NB4 (cell line): ENCODE measurements at regions not wholly inside any gene's neighbourhood (a gene's known extent, or its start where the extent isn't known, plus 50 kb on each side); places are given as distances from the start of the nearest gene placed in this dataset.

Experiments used
- DNase-seq: peaks from one replicate; pipeline ENCODE4 v3.0.0; 2010; ENCODE audit warnings: low read depth
- H3K4me3 ChIP-seq: one replicate; pipeline ENCODE4 v1.5.1; 2011; ENCODE audit warnings: mild to moderate bottlenecking, low read depth, low read length, moderate library complexity
- MYC ChIP-seq: IDR thresholded peaks from 2 replicates; pipeline ENCODE4 v1.6.1; 2011; ENCODE audit warnings: low read depth, low read length
- POLR2A ChIP-seq: IDR thresholded peaks from 2 replicates; pipeline ENCODE4 v1.6.1; 2011; ENCODE audit warnings: mild to moderate bottlenecking; ENCODE audit not compliant: insufficient read length; ENCODE audit errors: extremely low read depth
- TF ChIP-seq, protein P1 (sequence below): IDR thresholded peaks from one replicate; pipeline ENCODE4 v1.5.1; 2012; ENCODE audit warnings: low read depth, low read length
- TF ChIP-seq, protein P2 (sequence below): IDR thresholded peaks from 2 replicates; pipeline ENCODE4 v1.6.1; 2011; ENCODE audit warnings: low read depth, low read length

DNA sequence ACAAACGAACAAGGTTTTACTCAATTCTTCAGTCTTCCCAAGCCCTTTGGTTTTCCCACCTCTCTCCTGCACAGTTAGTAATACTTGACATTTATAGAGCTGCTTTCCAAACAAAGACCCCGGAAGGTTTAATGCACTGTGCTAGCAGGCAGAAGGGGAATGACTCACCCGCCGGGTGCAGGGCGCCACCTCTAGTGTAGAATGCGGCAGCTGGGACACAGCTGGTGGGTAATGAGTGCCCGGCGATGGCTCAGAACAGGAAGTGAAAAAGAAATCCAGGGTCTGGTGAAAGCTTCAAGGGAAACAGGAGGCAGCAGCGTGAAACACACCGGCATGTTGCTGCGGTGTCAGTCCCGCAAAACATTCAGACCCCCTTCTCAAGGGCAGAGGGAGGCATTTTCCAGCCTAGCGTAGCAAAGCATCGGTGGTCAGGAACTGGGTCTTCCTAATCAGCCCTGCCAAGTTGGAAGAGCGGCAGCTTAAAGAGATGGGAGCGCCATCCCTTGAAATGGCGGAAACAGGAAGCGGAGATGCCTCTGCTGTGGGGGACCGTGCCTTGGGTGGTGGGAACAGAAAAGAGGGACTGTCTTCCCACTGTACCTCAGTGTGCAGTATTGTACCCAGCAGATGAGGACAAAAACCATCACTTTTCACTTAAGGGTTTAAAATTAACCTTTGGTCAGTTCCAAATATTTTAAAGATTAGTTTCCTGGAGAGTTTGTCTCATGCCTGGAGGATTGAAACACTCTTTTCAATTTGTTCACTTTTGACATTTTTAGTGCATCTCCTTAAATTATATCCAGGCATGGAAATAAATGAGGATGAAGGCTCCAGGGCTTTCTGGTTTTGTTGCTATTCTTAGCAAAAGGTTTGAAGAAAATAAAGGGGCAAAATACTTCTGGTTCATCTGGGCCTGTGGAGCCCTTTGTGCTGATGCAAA, 160.7 kb upstream of the MCTP2 start:
- H3K4me3 ChIP-seq: no peak overlapping the region
- TF ChIP-seq, protein P1, sequence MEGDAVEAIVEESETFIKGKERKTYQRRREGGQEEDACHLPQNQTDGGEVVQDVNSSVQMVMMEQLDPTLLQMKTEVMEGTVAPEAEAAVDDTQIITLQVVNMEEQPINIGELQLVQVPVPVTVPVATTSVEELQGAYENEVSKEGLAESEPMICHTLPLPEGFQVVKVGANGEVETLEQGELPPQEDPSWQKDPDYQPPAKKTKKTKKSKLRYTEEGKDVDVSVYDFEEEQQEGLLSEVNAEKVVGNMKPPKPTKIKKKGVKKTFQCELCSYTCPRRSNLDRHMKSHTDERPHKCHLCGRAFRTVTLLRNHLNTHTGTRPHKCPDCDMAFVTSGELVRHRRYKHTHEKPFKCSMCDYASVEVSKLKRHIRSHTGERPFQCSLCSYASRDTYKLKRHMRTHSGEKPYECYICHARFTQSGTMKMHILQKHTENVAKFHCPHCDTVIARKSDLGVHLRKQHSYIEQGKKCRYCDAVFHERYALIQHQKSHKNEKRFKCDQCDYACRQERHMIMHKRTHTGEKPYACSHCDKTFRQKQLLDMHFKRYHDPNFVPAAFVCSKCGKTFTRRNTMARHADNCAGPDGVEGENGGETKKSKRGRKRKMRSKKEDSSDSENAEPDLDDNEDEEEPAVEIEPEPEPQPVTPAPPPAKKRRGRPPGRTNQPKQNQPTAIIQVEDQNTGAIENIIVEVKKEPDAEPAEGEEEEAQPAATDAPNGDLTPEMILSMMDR: peak; percentile 23
- TF ChIP-seq, protein P2, sequence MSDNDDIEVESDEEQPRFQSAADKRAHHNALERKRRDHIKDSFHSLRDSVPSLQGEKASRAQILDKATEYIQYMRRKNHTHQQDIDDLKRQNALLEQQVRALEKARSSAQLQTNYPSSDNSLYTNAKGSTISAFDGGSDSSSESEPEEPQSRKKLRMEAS: no peak
- TF ChIP-seq MYC: no peak
- no peak for TF ChIP-seq POLR2A
- DNase-seq: peak; percentile 79

DNA sequence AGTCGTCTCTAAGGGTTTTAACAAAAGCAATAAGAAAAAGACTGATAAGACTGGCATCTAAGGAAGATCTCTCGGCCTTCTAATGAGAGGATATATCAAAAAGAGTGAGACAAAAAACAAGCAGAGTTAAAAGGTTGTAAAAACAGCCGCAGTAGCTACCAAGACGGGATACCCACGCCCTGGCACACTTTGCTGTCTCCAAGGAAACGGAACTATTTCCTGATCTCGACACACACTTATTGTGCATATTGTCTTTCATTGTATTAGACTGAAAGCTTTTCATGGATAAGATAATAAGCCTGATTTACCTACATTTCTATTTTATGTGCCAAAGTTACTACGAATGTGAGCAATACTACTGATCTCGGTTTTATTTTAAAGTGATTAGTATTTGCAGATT, 161.5 kb upstream of the MCTP2 start:
- TF ChIP-seq, protein P2: no peak
- no peak for TF ChIP-seq MYC
- no peak for TF ChIP-seq POLR2A
- TF ChIP-seq, protein P1: no peak
- H3K4me3 ChIP-seq: no peak overlapping the region
- no peak for DNase-seq

DNA sequence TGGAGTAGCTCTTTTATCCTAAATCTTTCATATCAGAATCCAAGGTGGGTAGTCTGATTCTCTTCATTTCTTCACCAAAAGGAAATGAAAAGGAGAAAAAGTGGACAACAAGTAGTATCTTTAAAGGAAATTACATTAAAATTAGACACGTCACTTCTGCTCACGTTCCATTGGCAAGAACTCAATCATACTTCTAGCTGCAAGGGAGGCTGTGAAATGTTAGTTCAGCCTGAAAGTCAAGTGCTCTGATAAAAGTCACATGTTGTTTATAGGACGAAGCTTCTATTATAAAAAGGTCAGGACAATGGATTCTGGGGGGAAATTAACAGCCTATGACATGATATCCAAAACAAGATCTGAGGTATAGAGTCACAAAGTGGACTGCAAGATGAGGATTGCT, 164.6 kb upstream of the MCTP2 start:
- DNase-seq: no peak
- TF ChIP-seq, protein P1: no peak
- TF ChIP-seq, protein P2: no peak
- TF ChIP-seq MYC: no peak
- no peak for TF ChIP-seq POLR2A
- H3K4me3 ChIP-seq: no peak overlapping the region

DNA sequence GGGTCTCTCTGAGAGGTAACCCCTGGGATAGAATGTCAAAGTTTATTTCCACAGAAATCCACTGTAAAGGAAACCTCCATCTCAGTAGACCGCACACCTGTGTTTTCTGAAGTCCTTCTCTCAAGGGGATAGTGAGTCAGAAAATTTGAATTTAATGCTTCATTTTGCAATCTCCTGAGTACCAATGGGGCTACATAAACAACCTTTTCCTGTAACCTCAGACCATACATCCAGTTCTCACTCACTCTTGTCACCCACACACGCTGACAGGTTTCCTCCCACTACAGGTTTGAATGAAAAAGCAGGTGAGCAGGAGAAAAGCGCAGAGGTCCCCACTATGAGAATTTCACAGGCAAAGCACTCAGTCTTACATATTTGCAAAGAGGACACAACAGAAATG, 165.3 kb upstream of the MCTP2 start:
- no peak overlapping the region for H3K4me3 ChIP-seq
- DNase-seq: no peak
- TF ChIP-seq, protein P1: no peak
- TF ChIP-seq, protein P2: no peak
- TF ChIP-seq MYC: no peak
- no peak for TF ChIP-seq POLR2A

DNA sequence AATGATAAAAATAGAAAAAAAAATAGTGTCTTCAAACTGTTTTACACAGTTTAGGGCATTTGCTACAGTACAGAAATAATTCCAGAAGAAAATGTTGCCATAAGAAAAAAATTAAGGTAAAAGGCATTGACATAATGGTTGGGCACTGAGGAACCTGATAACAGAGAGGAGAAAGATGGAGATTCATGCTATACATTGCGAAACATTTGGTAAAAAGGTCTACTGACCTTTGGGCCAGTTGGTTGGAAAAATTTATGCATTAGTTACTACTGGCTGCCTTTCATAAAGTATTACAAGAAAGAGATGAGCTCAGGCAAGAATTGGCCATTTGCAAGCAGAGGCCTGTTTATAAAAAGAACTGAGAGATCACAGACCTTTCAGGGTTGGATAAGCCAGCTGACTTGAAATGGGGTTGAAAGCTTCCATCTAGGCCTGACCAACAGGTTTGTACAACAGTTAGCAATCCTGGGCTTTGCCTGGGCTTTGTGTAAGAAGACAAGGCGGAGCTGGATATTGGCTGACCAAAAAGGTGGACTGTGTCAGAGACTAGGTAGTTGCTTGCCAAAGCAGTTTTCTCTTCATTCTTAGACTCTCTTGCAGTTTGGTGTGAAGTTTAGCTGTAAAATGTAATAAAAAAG, 166.6 kb upstream of the MCTP2 start:
- DNase-seq: no peak
- TF ChIP-seq POLR2A (no peak), MYC (no peak)
- TF ChIP-seq, protein P1: no peak
- TF ChIP-seq, protein P2: no peak

More for the DNA sequence above, 166.6 kb upstream of the MCTP2 start:
- H3K4me3 ChIP-seq: no peak overlapping the region
